ENCODE measurements at regions not wholly inside any gene's neighbourhood (a gene's known extent, or its start where the extent isn't known, plus 50 kb on each side); places are given as distances from the start of the nearest gene placed in this dataset.
"Not testable (repeated sequence)": the region's sequence is repeated elsewhere in the genome, so short reads cannot be mapped to it uniquely, and the experiment has no call there.

- Histone ChIP-seq H3K27me3 (replicated peaks) (no peaks in the 10 kb centered on the region), H3K4me3 (ENCODE audit: low read depth, low read length) (no peak overlapping the region), H3K36me3 (replicated peaks) (no peaks in the 10 kb centered on the region), H3K27ac (no peak overlapping the region)
- in situ Hi-C loops (cut with HindIII; ENCODE audit: low pct_ligation_motif_present, low sequenced_read_pairs), result no loop called here
- DNase-seq, result no peak
- no peak for TF ChIP-seq CTCF (IDR thresholded peaks at IDR 0.05; ENCODE audit: low read depth, low read length, missing control alignments)
Measured at GRCh38 chr18:1438458-1438910, 533.8 kb downstream of the ADCYAP1 start.

- no peak for TF ChIP-seq CTCF (IDR thresholded peaks at IDR 0.05; ENCODE audit: low read depth, low read length, missing control alignments)
- no peak for DNase-seq
- H3K27me3 ChIP-seq (replicated peaks), result no peaks in the 10 kb centered on the region
- H3K36me3 ChIP-seq (replicated peaks), result no peaks in the 10 kb centered on the region
- in situ Hi-C loops (cut with HindIII; ENCODE audit: low pct_ligation_motif_present, low sequenced_read_pairs), result no loop called here
- no peak overlapping the region for H3K27ac ChIP-seq
- H3K4me3 ChIP-seq (ENCODE audit: low read depth, low read length), result no peak overlapping the region
Measured at GRCh38 chr18:1438967-1439366, 534.3 kb downstream of the ADCYAP1 start.

GRCh38 chr18:1444062-1444461 lies 539.4 kb downstream of the ADCYAP1 start:
- DNase-seq; H3K27ac ChIP-seq; in situ Hi-C loops (cut with HindIII; ENCODE audit: low pct_ligation_motif_present, low sequenced_read_pairs); H3K36me3 ChIP-seq (replicated peaks); H3K4me3 ChIP-seq (ENCODE audit: low read depth, low read length); H3K27me3 ChIP-seq (replicated peaks): not testable (repeated sequence)

GRCh38 chr18:1446765-1447164 lies 542.1 kb downstream of the ADCYAP1 start:
- H3K4me3 ChIP-seq (ENCODE audit: low read depth, low read length), result no peak overlapping the region
- no peaks in the 10 kb centered on the region for H3K36me3 ChIP-seq (replicated peaks)
- in situ Hi-C loops (cut with HindIII; ENCODE audit: low pct_ligation_motif_present, low sequenced_read_pairs), result no loop called here
- no peak for TF ChIP-seq CTCF (IDR thresholded peaks at IDR 0.05; ENCODE audit: low read depth, low read length, missing control alignments)
- no peak overlapping the region for H3K27ac ChIP-seq
- DNase-seq, result no peak
- H3K27me3 ChIP-seq (replicated peaks), result no peaks in the 10 kb centered on the region

GRCh38 chr18:1452821-1453220 lies 548.1 kb downstream of the ADCYAP1 start:
- no peaks in the 10 kb centered on the region for H3K27me3 ChIP-seq (replicated peaks)
- no peak overlapping the region for H3K4me3 ChIP-seq (ENCODE audit: low read depth, low read length)
- DNase-seq, result no peak
- H3K27ac ChIP-seq, result no peak overlapping the region
- H3K36me3 ChIP-seq (replicated peaks), result no peaks in the 10 kb centered on the region
- in situ Hi-C loops (cut with HindIII; ENCODE audit: low pct_ligation_motif_present, low sequenced_read_pairs), result no loop called here
- no peak for TF ChIP-seq CTCF (IDR thresholded peaks at IDR 0.05; ENCODE audit: low read depth, low read length, missing control alignments)

GRCh38 chr18:1455605-1456004 lies 550.9 kb downstream of the ADCYAP1 start:
- H3K4me3 ChIP-seq (ENCODE audit: low read depth, low read length), result no peak overlapping the region
- no peak for DNase-seq
- in situ Hi-C loops (cut with HindIII; ENCODE audit: low pct_ligation_motif_present, low sequenced_read_pairs), result no loop called here
- TF ChIP-seq CTCF (IDR thresholded peaks at IDR 0.05; ENCODE audit: low read depth, low read length, missing control alignments), result no peak
- H3K27me3 ChIP-seq (replicated peaks), result no peaks in the 10 kb centered on the region
- no peak overlapping the region for H3K27ac ChIP-seq
- H3K36me3 ChIP-seq (replicated peaks), result no peaks in the 10 kb centered on the region
